Stimulated activated naive CD4-positive, alpha-beta T cell treated with Interleukin-2 at 50 U/mL for 16 hours (primary cell): ENCODE measurements at regions not wholly inside any gene's neighbourhood (a gene's known extent, or its start where the extent isn't known, plus 50 kb on each side); places are given as distances from the start of the nearest gene placed in this dataset.
A peak's percentile ranks its signal among the peaks of the same experiment; 100 is the strongest.

Experiments
- DNase-seq: peaks from one replicate; lab custom pipeline; 2025; lab: John Stamatoyannopoulos, UW

GRCh38 chr2:147363181-147363580 is 481.6 kb upstream of the ACVR2A start:
- DNase-seq: no peak

GRCh38 chr2:147358375-147358774 is 486.5 kb upstream of the ACVR2A start:
- DNase-seq: no peak

DNA sequence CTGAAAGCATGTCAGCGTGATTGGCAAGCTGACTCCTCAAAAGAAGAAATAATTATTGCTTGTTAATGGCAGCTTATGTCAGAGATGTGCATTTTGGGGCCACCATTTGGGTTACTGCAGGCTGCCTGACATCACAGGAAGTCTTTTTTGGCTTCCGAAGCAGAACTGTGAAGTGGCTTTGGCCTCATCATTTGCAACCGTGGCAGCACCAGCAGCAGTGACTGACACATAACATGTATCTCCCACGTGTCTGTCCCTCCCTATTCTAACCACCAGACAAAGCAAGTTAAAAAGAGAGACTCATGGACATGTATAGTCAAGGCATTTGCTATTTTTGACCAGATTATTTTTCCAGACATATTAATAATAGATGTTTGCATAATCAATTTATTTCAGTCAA is 488.7 kb upstream of the ACVR2A start:
- DNase-seq: no peak

GRCh38 chr2:147355706-147356105 is 489.1 kb upstream of the ACVR2A start:
- DNase-seq: no peak

DNA sequence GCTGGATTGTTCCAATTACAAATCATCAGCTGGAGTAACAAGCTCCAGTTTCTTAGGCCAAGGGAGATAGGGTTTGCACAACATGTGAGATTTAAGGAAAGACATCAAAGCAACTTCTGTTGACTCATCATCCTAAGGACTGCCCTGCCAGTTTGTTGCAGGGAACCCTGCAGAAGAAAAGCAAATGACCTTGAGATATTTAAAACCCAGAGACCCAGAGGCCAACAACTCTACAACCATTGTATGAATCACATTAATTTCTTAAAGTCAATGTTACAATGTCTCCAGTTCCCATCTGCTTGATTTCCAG is 491.8 kb upstream of the ACVR2A start:
- DNase-seq: no peak

DNA sequence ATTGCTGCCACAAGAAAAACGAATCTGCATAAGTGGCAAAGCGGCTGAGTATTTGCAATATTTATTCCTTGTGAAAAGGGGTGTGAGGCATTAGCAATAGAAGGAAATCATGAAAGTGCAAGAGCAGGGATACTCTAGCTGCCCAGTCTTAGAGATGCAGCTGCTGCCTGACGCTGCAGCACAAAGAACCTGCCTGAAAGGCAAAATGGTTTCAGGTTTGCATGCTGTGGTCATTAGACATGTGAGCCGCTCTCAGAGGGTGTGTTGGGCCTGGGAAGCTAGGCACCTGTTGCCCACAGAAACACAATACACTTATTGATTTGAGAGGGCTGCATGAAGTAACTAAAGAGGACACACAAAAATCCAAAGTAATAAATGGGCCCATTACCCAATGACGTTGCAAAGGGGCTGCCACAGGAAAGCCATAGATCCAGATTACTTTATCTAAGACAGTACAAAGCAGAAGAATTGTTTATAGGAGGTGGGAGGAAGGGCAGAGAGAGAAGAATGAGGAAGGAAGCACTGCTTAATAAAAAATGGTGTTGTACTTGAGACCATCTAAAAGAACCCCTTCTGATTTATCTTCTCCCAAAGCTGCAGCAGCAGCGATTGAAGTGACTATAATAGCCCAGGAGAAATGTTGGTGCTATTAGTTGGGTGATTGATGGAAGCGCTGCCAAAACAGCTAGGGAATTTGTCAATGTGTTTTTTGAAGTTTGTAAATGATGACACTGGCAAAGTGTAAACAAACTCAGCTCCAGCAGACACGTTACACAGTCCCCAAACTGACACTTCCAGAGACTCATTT is 492.4 kb upstream of the ACVR2A start:
- DNase-seq: no peak

- DNase-seq: no peak
Observed at GRCh38 chr2:147351784-147352183, 493.0 kb upstream of the ACVR2A start.

DNA sequence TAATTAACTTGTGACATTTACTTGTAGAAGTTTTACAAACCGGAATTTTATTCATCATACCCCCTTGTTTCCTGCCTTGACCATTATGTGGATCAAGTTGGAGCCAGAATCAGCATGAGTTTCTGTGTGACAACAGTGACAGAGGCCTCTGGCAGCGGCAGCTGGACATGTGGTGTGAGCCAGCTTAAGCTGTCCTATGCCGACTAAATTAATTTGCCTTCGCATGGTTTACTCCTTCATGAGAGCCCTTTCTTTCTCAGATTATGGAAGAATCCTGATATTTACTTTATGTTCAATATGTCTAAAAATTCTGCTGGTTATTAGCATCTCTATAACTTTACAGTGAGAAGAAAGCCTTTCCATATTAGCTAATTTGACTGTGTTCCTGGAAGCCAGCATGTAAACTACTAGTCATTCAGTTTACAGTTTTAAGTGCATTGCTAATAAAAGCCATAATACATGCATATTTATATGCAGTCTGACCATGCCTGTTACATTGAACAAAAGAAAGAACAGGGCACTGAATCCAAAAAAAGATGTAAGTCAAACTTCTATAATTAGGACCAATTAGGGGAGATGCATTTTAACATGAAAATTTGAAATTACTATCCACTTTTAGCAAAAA is 495.8 kb upstream of the ACVR2A start:
- no peak for DNase-seq

DNA sequence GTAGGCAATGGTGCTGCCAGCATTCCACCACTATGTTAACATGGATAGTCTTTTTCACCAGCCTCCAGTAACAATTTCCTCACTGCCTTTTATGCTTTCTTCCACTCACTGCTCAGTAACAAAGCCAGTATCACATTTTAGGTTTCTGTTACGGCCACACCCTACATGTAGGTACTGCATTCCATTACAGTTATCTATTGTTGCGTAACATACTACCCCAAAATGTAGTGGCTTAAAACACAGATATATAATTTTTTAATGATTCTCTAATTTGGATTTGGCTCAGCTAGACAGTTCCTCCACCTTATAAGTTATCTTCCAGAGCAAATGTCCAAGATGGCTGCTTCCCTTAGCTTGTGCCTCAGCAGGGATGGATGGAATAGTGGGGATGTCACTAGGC is 498.7 kb upstream of the ACVR2A start:
- no peak for DNase-seq

DNA sequence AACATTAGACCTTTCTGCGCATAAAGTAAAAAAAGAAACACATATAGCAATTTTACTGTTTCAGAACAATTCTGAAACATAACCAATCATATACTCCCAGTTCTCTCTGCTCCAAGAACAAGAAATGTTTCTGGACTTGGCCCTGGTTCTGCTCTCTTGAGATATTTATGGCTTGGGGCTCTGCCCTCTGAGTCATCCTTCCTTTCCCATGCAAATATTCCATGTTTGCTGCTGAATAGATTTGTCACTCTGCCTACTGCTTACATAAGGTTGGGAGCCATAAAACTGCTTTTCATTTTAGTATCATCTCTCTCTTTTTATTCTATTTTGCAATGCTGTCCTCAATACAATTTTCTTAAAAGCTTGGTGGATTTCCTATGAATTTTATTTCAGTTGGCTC is 499.6 kb upstream of the ACVR2A start:
- no peak for DNase-seq

DNA sequence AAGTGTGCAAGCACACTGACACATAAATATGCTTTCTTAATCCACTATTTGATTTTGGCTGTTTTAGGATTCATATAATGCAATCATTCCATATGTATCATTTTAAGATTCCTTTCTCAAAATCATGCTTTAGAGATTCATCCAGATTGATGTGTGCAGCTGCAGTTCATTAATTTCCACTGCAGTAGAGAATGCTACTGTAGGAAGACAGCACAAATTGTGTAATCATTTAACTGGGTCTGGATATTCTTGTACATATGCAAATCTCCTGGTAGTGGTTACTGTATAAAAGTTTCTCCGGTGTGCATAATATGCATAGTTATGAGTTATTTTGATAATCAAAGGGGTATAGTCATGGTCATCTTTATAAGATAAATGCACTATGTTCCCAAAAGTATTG is 502.5 kb upstream of the ACVR2A start:
- no peak for DNase-seq

DNA sequence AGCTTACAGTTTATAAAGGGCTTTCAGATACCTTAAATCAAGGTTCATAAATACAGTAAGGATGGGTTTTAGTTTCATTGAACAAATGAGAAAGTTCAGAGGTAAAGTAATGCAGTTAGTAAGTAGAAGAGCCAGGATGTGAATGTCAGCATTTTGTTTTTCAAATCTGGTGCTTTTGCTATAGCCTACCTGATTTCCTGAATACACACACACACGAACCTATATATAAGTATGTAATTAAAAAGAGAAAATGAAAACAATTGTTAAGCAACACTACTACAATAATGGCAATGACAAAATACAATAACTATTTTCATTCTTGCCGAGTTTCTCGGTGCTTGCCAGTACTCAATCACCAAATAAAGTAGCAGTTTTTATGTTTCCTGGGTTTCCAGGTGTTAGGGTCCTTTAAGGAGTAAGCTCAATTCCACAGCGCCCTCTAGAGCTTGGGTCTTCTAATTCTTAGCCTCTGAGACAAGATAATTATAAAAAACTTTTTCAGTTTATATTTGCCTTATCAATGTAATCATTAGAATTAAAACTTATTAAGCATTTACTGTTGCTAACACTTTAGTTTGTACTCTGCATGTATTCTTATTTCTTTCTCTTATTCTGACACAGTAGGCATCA is 512.9 kb upstream of the ACVR2A start:
- DNase-seq: peak; percentile 34

GRCh38 chr2:147330925-147331324 is 513.9 kb upstream of the ACVR2A start:
- no peak for DNase-seq

DNA sequence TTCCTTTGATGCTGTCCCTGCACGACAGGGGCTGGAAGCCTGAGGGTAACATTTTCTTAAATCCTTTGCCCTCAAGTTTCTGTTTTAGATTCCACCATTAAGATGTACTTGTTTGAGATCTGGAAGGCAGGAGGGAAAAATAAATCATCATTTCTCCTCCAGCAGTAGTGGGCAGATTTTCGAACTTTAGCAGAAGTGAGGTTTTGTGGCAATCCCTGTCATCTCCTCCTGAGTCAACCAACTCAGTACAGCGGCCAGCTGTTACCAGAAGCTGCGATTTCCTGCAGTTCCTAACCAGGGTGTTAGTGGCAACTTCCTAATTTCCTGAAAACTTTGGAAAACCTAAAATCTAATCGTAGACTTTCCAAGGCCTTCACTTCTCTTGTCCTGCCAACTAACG is 517.2 kb upstream of the ACVR2A start:
- peak; percentile 2 for DNase-seq

DNA sequence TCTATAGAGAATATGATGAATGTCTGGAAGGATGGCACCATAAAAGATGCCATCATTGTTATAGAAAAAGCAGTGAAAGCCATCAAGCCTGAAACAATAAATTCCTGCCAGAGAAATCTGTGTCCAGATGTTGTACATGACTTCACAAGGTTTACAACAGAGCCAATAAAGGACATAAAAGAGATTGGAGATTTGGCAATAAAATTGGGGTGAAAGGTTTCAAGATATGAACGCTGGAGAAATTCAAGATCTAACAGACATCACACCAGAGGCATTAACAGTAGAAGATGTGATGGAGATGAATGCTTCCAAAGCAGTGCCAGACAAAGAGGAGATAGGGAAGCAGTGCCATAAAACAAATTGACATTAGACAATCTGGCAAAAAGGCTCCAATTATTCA is 518.8 kb upstream of the ACVR2A start:
- DNase-seq: no peak

DNA sequence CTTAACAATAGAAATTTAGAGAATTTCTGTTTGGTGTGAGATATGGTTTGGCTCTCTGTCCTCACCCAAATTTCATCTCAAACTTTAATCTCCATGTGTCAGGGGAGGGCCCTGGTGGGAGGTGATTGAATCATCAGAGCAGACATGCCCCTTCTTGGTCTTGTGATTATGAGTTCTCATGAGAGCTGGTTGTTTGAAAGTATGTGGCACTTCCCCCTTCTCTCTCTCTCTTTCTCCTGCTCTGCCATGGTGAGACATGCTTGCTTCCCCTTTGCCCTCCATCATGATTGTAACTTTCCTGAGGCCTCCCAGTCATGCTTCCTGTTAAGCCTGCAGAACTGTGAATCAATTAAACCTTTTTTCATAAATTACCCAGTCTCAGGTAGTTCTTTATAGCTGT is 524.7 kb upstream of the ACVR2A start:
- DNase-seq: no peak

GRCh38 chr2:147311058-147311430 is 533.8 kb upstream of the ACVR2A start:
- DNase-seq: no peak

GRCh38 chr2:147310335-147311057 is 534.3 kb upstream of the ACVR2A start:
- DNase-seq: no peak

- DNase-seq: peak; percentile 15
Observed at GRCh38 chr2:147297820-147298219, 547.0 kb upstream of the ACVR2A start.

DNA sequence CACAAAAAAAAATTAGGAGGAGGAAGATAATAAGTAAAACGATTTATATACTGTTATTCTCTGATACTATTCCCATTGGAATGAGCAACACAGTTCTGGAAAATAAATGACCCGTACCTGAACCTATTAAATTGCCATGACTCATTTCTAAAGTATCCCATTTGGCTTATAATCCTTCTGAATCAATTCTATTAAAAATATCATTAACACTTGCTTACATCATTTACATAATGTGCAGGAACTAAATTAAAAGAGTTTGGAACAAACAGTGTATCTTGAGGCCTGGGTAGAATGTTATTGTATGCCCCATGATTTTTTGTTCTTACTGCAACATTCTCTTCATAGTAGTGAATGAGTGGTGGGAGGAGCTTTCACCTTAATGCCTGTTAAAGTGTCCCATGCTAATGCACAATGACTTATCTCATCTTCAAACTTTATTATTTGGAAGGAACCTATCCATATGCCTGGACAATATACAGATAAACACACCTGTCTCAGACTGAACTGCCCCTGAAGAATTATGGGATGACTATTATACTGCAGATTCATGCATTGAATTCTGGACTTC is 549.9 kb upstream of the ACVR2A start:
- DNase-seq: no peak

- DNase-seq: no peak
Observed at GRCh38 chr2:147293991-147294824, 550.6 kb upstream of the ACVR2A start.

DNA sequence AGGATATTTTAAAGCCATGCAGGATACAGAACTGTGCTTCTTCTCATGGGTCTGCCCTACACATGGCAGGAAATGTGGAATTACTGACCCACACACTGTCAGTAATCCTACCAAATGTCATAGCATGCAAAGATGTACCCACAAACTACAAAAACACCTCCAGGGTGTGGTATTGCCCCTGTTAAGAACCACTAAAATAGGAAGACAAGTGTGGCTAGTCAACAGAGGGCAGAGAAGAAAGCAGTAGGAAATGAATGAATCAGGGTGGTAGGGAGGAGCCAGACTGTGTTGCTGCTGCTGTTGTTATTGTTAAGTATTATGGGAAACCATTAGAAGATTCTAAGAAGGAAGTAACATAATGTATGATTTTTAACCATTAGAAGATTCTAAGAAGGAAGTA is 556.7 kb upstream of the ACVR2A start:
- peak; percentile 6 for DNase-seq
